CD14-positive monocyte (primary cell): ENCODE measurements at regions not wholly inside any gene's neighbourhood (a gene's known extent, or its start where the extent isn't known, plus 50 kb on each side); places are given as distances from the start of the nearest gene placed in this dataset.

Source experiments
- DNase-seq, 3 donors: peaks; one replicate each; pipeline ENCODE4 v3.0.0-alpha.2; 2011 to 2022
- H2AFZ ChIP-seq: 2 replicates; pipeline ENCODE4 v1.6.0; 2012; ENCODE audit warnings: mild to moderate bottlenecking, low read depth, low read length, inconsistent platforms; ENCODE audit not compliant: insufficient read depth, poor library complexity, severe bottlenecking
- H3K27ac ChIP-seq, 2 donors: 1 replicate in 1 of 2; 2 replicates in 1 of 2; pipeline ENCODE4 v1.5.1; 2012 to 2013; ENCODE audit warnings: low read length in 2 of 2, control low read depth in 1 of 2, inconsistent platforms in 1 of 2, low read depth in 1 of 2, mild to moderate bottlenecking in 1 of 2
- H3K27me3 ChIP-seq, 2 donors: one replicate each; pipeline versions ENCODE4 v1.6.0 to v1.6.1; 2011 to 2013; ENCODE audit warnings: low read length in 2 of 2; ENCODE audit not compliant: control insufficient read depth in 2 of 2, insufficient read depth in 2 of 2
- H3K36me3 ChIP-seq, 2 donors: replicated peaks in 1 of 2; 1 replicate in 1 of 2; 2 replicates in 1 of 2; pipeline versions ENCODE4 v1.5.1 to v1.6.1; 2012 to 2013; ENCODE audit warnings: low read length in 2 of 2, control low read depth in 1 of 2, inconsistent platforms in 1 of 2, mild to moderate bottlenecking in 1 of 2; ENCODE audit not compliant: insufficient read depth in 2 of 2, control insufficient read depth in 1 of 2
- H3K4me1 ChIP-seq, 2 donors: 1 replicate in 1 of 2; 2 replicates in 1 of 2; pipeline versions ENCODE4 v1.5.1 to v1.6.1; 2012 to 2013; ENCODE audit warnings: low read length in 2 of 2, control low read depth in 1 of 2, inconsistent platforms in 1 of 2, mild to moderate bottlenecking in 1 of 2, moderate library complexity in 1 of 2; ENCODE audit not compliant: insufficient read depth in 2 of 2, control insufficient read depth in 1 of 2
- H3K4me2 ChIP-seq: replicated peaks from 2 replicates; pipeline ENCODE3; 2012; ENCODE audit warnings: low read length, moderate library complexity, mild to moderate bottlenecking; ENCODE audit not compliant: poor library complexity, severe bottlenecking; ENCODE audit errors: extremely low read depth
- H3K4me3 ChIP-seq, 3 experiments: fragments of 200-600 bp in 1 of 3; sonication (generic) in 1 of 3; replicated peaks in 1 of 3; 1 replicate in 2 of 3; 2 replicates in 1 of 3; pipeline ENCODE4 v1.5.1; 2011 to 2013; ENCODE audit warnings: low read length in 3 of 3, mild to moderate bottlenecking in 3 of 3, control low read depth in 2 of 3, low read depth in 2 of 3, inconsistent platforms in 1 of 3, moderate library complexity in 1 of 3
- H3K79me2 ChIP-seq: 2 replicates; pipeline ENCODE4 v1.6.0; 2012; ENCODE audit warnings: mild to moderate bottlenecking, control low read depth, inconsistent platforms, low read length, moderate library complexity; ENCODE audit not compliant: insufficient read depth
- H3K9ac ChIP-seq: 2 replicates; pipeline ENCODE4 v1.6.0; 2017; ENCODE audit warnings: low read length, mild to moderate bottlenecking; ENCODE audit not compliant: insufficient read depth, poor library complexity, severe bottlenecking
- H3K9me3 ChIP-seq, 2 donors: replicated peaks in 1 of 2; 1 replicate in 1 of 2; 2 replicates in 1 of 2; pipeline versions ENCODE4 v1.5.1 to v1.6.1; 2012 to 2013; ENCODE audit warnings: low read length in 2 of 2, control low read depth in 1 of 2; ENCODE audit not compliant: control insufficient read depth in 1 of 2, insufficient read depth in 1 of 2
- H4K20me1 ChIP-seq: 2 replicates; pipeline ENCODE4 v1.6.0; 2012; ENCODE audit warnings: mild to moderate bottlenecking, low read length, control low read depth, moderate library complexity; ENCODE audit not compliant: insufficient read depth
- H3K27ac Mint-ChIP-seq, 7 donors: one replicate each; pipeline ENCODE4 v1.8.0; 2020; ENCODE audit warnings: mild to moderate bottlenecking in 7 of 7, mixed read lengths in 7 of 7, moderate library complexity in 6 of 7, inconsistent platforms in 2 of 7
- H3K27me3 Mint-ChIP-seq, 3 donors: one replicate each; pipeline ENCODE4 v1.8.0; 2021 to 2022; ENCODE audit warnings: low read depth in 3 of 3, mild to moderate bottlenecking in 3 of 3, mixed read lengths in 3 of 3, moderate library complexity in 3 of 3, inconsistent platforms in 1 of 3
- H3K36me3 Mint-ChIP-seq, 2 donors: one replicate each; pipeline ENCODE4 v1.8.0; 2020; ENCODE audit warnings: mixed read lengths in 2 of 2, inconsistent platforms in 1 of 2, mild to moderate bottlenecking in 1 of 2
- H3K4me1 Mint-ChIP-seq: one replicate; pipeline ENCODE4 v1.8.0; 2020; ENCODE audit warnings: mild to moderate bottlenecking, mixed read lengths
- H3K4me3 Mint-ChIP-seq, 2 donors: one replicate each; pipeline ENCODE4 v1.8.0; 2020; ENCODE audit warnings: mild to moderate bottlenecking in 2 of 2, mixed read lengths in 2 of 2, moderate library complexity in 1 of 2
- H3K9me3 Mint-ChIP-seq, 7 donors: one replicate each; pipeline ENCODE4 v1.8.0; 2020 to 2022; ENCODE audit warnings: mixed read lengths in 7 of 7, mild to moderate bottlenecking in 6 of 7, moderate library complexity in 6 of 7, inconsistent platforms in 2 of 7
- WGBS: methylation state at CpG from one replicate; pipeline ENCODE4 v1.1.5; 2013; ENCODE audit warnings: missing lambda C conversion rate; ENCODE audit not compliant: insufficient coverage; 5-methylcytosine and 5-hydroxymethylcytosine counted together
- intact Hi-C, 2 donors: fragments of 100-400 bp; cut with micrococcal nuclease; formaldehyde crosslinking; loops; one replicate each; pipeline versions ENCODE4 v1.15.0 to v1.15.1; 2023
- TF ChIP-seq, protein P1 (sequence below): fragments of 200-600 bp; IDR thresholded peaks from one replicate; pipeline ENCODE4 v1.8.0; 2022; ENCODE audit warnings: antibody characterized with exemption, mild to moderate bottlenecking

- H3K36me3 Mint-ChIP-seq = no peaks in the 10 kb centered on the region
- intact Hi-C loops = no loop called here
- H3K9me3 Mint-ChIP-seq = peaks cover 0 to 9% (median 3%) of the 10 kb centered on the region in 7 donors
- H3K9me3 ChIP-seq = peaks cover 0 to 6% of the 10 kb centered on the region in 2 donors
- H3K27ac ChIP-seq = no peak overlapping the region
- TF ChIP-seq, protein P1, sequence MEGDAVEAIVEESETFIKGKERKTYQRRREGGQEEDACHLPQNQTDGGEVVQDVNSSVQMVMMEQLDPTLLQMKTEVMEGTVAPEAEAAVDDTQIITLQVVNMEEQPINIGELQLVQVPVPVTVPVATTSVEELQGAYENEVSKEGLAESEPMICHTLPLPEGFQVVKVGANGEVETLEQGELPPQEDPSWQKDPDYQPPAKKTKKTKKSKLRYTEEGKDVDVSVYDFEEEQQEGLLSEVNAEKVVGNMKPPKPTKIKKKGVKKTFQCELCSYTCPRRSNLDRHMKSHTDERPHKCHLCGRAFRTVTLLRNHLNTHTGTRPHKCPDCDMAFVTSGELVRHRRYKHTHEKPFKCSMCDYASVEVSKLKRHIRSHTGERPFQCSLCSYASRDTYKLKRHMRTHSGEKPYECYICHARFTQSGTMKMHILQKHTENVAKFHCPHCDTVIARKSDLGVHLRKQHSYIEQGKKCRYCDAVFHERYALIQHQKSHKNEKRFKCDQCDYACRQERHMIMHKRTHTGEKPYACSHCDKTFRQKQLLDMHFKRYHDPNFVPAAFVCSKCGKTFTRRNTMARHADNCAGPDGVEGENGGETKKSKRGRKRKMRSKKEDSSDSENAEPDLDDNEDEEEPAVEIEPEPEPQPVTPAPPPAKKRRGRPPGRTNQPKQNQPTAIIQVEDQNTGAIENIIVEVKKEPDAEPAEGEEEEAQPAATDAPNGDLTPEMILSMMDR = no peak
- no peaks in the 10 kb centered on the region for H3K27me3 ChIP-seq
- WGBS = no CpG with 5 or more reads among the region's 2 CpGs
- H3K9ac ChIP-seq = no peak overlapping the region
- H3K79me2 ChIP-seq = no peaks in the 10 kb centered on the region
- H3K4me1 ChIP-seq = no peaks in the 10 kb centered on the region
- no peak overlapping the region for H3K4me2 ChIP-seq
- H3K27me3 Mint-ChIP-seq = peaks cover 0 to 2% (median 1%) of the 10 kb centered on the region in 3 donors
- no peak overlapping the region for H2AFZ ChIP-seq
- H3K4me1 Mint-ChIP-seq = no peaks in the 10 kb centered on the region
- no peaks in the 10 kb centered on the region for H4K20me1 ChIP-seq
- H3K4me3 ChIP-seq = no peak overlapping the region
- no peak for DNase-seq
- H3K36me3 ChIP-seq = no peaks in the 10 kb centered on the region
- H3K4me3 Mint-ChIP-seq = no peak overlapping the region
- H3K27ac Mint-ChIP-seq = no peak overlapping the region
Measured at GRCh38 chrX:113275804-113276203, 435.2 kb upstream of the AMOT start.

GRCh38 chrX:113274791-113275190, 434.2 kb upstream of the AMOT start:
- no peaks in the 10 kb centered on the region for H3K36me3 Mint-ChIP-seq
- no peaks in the 10 kb centered on the region for H3K4me1 Mint-ChIP-seq
- H3K9me3 Mint-ChIP-seq = peaks cover 0 to 9% (median 3%) of the 10 kb centered on the region in 7 donors

More at GRCh38 chrX:113274791-113275190, 434.2 kb upstream of the AMOT start:
- Histone ChIP-seq H4K20me1 (no peaks in the 10 kb centered on the region), H2AFZ (no peak overlapping the region), H3K4me2 (no peak overlapping the region), H3K4me3 (no peak overlapping the region), H3K36me3 (no peaks in the 10 kb centered on the region), H3K9me3 (peaks cover 0 to 6% of the 10 kb centered on the region in 2 donors), H3K4me1 (no peaks in the 10 kb centered on the region), H3K79me2 (no peaks in the 10 kb centered on the region), H3K27ac (no peak overlapping the region), H3K9ac (no peak overlapping the region), H3K27me3 (no peaks in the 10 kb centered on the region)
- TF ChIP-seq, protein P1 = no peak
- no peak for DNase-seq
- intact Hi-C loops = no loop called here
- no CpG with 5 or more reads among the region's 1 CpG for WGBS
- H3K27me3 Mint-ChIP-seq = peaks cover 0 to 2% (median 1%) of the 10 kb centered on the region in 3 donors
- no peak overlapping the region for H3K4me3 Mint-ChIP-seq
- no peak overlapping the region for H3K27ac Mint-ChIP-seq
